Activated CD4-positive, CD25-positive, alpha-beta regulatory T cell treated with anti-CD3 and anti-CD28 coated beads, Interleukin-2, amount 50 U/mL, for 72 hours (primary cell): ENCODE measurements at regions not wholly inside any gene's neighbourhood (a gene's known extent, or its start where the extent isn't known, plus 50 kb on each side); places are given as distances from the start of the nearest gene placed in this dataset.

Experiments used
- DNase-seq: peaks from one replicate; pipeline ENCODE4 v3.0.0; 2021

GRCh38 chr17:65477600-65477999, 83.8 kb downstream of the AXIN2 start:
- DNase-seq = no peak

DNA sequence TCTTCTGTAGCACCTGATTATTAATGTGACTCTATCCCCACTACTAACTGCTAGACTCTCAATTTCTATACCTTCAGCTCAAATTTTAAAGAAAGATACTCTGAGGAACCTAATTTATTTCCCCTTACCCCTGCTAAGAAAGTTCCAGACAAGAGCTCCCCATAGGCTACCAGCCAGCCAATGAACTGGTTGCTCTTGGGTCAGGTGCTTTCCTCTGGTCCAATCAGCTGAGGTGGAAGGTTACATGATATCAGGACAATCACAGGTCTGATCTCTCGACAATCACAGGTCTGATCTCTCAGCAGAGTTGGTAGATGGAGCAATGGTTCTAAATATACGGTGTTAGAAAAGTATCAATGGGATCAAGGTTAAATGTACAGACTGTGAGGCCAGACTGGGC, 86.8 kb downstream of the AXIN2 start:
- DNase-seq = no peak

DNA sequence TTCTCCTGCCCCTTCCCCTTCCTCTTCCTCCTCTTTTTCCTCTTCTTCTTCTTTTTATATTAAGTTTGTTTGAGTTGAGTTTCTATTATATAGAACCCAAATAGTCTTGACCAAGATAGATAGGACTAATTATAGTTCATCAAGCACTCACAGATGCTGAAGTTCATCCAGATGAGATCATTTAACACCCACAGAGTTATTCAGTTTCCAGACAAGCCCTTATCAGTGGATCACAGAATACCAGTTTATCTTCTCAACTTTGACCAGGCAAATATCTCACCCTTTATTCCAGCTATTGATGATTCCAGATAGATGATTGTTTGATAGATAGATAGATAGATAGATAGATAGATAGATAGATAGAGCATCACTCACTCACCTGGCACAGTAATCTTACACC, 87.5 kb downstream of the AXIN2 start:
- no peak for DNase-seq

DNA sequence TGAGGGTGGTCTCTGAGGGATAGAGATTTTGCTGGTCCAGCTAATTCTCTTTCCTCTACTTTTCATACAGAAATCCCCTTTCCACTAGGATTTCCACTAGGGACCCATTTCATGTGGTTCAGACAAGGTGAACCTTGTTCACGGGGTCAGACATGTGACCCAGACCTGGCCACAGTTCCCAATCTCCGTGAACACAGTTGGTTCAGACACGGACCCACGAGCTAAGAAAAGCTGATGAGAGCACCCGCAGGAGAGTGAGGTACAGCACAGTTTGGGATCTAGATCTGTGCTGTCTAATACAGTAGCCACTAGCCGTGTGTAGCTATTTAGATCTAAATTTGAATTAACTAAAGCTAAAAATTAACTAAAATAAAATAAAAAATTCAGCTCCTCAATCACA, 88.1 kb downstream of the AXIN2 start:
- DNase-seq = no peak

DNA sequence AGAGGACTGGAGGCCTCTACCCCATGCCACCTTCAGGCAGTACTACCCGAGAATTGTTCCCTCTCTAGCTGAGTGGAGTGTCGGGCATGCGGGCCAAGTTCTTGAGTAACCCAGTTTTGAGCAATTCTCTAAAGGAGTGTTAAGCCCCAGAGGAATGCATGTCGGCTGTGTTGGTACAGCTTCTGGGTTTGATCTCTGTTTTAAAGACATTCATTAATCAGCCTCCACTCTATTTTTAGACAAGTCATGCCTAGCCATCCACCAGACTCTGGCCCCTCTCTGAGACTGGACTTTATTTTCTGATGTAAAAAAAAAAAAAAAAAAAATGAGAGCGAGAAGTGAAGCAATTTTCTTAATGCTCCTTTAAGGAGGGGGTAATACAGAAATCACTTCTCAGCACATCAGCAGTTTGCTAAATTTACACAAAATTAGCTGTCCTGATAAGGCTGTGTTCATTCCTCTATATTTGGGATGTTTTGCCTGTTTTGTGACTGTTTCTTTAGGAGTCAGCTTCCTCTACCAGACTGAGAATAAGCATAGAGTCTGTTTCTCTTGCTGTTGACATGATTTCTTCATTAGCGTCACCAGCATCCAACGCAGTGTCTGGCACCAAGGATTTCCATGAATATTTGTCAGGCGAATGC, 88.7 kb downstream of the AXIN2 start:
- no peak for DNase-seq

GRCh38 chr17:65470783-65471182, 90.7 kb downstream of the AXIN2 start:
- DNase-seq = no peak

DNA sequence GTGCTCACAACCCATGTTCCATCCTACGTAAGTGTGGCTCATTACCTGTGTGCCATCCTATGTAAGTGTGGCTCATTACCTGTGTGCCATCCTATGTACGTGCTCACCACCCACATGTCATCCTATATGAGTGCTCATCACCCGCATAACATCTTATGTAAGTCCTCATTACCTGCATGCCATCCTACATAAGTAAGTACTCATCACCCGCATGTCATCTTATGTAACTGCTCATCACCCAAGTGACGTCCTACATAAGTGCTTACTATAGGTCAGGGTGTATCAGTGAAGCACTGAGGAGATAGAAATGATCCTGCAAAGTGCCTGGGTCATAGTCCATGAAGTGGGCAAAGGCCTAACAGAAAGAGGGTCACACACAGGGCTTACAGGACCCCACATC, 93.1 kb downstream of the AXIN2 start:
- no peak for DNase-seq

GRCh38 chr17:65467156-65467555, 94.3 kb downstream of the AXIN2 start:
- no peak for DNase-seq

DNA sequence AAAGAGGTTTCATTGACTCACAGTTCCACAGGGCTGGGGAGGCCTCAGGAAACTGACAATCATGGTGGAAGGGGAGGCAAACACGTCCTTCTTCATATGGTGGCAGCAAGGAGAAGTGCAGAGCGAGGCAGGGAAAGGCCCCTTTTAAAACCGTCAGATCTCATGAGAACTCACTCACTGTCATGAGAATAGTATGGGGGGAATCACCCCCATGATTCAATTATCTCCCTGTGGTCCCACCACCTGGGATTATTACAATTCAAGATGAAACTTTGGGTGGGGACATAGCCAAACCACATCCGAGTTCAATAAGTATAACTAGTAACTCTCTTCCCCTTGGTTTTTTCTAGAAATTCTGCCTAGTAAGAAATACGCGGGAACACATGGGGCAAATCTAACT, 94.9 kb downstream of the AXIN2 start:
- no peak for DNase-seq

DNA sequence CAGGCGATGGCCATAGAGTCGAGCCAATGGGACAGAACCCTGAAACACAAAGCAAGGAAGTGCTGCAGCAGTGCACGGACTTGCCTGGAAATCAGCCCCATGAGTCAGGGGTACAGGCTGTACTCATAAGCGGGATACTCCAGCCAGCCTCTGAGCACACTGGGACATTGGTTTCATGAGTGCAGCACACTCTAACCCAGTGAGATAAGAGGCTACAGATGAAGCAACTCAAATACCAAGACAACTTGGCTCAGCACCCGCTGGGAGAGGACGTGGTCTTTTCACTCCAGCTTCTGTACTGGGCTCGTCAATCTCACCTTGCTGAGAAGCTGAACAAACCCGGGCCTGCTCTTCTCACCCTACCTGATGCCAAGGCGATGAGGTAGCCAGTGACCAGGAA, 98.2 kb downstream of the AXIN2 start:
- no peak for DNase-seq

- no peak for DNase-seq
These were observed 101.6 kb downstream of the AXIN2 start for GRCh38 chr17:65459677-65460347.

DNA sequence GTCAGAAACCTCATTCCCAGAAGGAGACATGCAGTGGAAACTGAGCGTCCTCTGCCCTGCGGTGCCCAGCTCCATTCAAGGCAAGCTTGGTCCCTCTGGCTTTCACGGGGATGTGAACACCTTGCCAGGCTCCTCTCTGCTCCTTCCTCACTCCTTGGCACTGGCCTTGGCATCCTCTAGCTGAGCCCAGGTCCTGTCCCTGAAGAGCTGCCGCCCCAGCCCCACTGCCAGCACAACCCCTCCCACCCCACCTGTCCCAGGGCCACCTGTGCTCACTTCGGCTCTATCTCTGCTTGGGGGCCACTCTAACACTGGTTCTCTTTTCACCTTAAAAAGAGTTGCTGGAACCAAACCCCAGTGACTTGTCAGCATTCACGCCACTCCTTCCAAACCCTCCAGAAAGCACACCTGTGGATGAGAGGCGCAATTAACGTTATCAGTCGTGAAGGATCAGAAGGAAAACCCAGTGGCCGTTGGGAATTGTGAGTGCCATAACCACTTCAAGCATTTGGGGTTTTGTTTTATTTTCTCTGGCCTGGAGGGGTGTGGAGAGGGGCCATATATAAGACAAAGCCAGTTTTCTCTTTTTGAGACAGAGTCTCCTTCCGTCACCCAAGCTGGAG, 103.7 kb downstream of the AXIN2 start:
- no peak for DNase-seq

- no peak for DNase-seq
These were observed 104.3 kb downstream of the AXIN2 start for GRCh38 chr17:65457183-65457582.

DNA sequence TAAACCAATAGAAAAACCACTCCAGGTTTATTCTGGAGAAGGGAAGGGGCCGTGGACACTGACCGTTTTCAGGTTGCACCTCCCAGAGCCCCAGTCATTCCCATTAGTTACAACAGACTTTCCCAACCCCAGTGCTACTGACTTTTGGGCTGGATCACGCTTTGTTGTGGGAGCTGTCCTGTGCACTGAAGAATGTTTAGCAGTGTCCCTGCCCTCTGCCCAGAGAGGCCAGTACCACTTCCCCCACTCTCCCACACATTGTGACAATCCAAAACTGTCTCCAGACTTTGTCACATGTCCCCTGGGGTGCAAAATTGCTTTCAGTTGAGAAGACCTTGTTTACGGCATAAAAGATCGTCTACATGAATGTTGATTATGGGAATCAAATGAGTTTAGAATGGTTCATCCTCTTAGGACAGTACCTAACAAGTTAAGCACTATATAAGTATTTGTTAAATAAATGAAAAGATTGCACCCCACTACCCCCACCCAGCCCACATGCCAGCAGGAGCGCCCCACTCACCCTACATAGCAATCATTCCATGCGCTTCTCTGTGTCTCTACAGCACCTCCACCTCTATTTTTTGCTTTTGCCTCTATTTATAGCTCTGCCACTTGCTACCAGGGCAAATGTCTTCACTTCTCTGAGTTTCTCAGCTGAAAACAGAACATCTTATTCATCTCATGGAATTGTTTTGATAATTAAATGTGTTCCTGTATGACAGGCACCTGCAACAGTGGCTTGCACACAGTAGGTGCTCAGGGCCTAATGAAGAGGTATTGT, 104.9 kb downstream of the AXIN2 start:
- no peak for DNase-seq

- DNase-seq = no peak
These were observed 105.5 kb downstream of the AXIN2 start for GRCh38 chr17:65455972-65456343.

DNA sequence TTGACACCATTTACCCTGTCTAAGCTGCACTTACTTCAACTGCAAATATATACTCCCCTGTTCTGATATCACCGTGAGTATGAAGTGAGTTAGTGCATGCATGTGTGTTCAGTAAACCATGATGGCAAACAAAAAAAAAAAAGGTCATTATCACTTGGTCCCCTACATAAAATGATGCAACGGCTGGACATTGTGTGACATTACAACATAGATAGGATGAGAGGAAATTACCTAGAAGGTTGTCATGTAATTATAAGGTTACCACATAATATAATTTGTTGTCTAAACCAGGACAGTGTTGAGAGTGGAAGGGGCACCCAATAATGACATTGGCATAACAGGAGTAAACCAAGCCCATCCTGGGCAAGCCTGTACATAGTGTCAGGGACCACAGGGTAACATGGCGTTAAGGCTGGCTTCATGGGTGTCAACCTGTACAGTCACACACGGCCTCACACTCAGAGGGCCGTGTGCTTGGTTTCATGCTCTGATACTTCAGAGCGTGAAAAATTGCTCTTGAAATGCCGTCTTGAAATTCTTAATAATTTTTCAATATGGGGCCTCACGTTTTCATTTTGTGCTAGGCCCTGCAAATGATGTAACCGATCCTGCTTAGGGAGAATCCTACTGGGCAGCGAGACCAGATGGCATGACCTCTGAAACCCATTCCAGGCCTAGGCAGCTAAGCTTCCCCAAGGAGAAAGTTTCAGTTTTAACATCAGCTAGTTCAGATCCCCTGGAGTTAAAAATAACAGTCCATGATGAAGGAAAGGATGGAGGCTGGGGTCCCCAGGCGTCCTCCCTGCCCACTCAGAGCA, 106.1 kb downstream of the AXIN2 start:
- DNase-seq = no peak

- no peak for DNase-seq
These were observed 108.1 kb downstream of the AXIN2 start for GRCh38 chr17:65453204-65453931.

- DNase-seq = no peak
These were observed 112.0 kb downstream of the AXIN2 start for GRCh38 chr17:65449495-65449894.

GRCh38 chr17:65447823-65448222, 113.6 kb downstream of the AXIN2 start:
- DNase-seq = no peak

GRCh38 chr17:65446838-65447526, 114.5 kb downstream of the AXIN2 start:
- no peak for DNase-seq

- no peak for DNase-seq
These were observed 115.4 kb downstream of the AXIN2 start for GRCh38 chr17:65446043-65446442.

GRCh38 chr17:65444049-65444448, 117.4 kb downstream of the AXIN2 start:
- DNase-seq = no peak
